Cardiac septum (tissue), 1 donor: ENCODE measurements at regions not wholly inside any gene's neighbourhood (a gene's known extent, or its start where the extent isn't known, plus 50 kb on each side); places are given as distances from the start of the nearest gene placed in this dataset.

Experiments
- DNase-seq: peaks from one replicate; pipeline ENCODE4 v3.0.0-alpha.2; 2020; ENCODE audit warnings: low spot score
- intact Hi-C: fragments of 100-400 bp; cut with DNase I; formaldehyde crosslinking; loops from one replicate; pipeline ENCODE4 v1.14.0; 2022
- donor health status: DM: no; HTN: no; CAD: no.

- intact Hi-C loops, result no loop called here
- DNase-seq, result no peak
Measured at GRCh38 chr6:139608466-139609261, 234.2 kb upstream of the CITED2 start.

DNA sequence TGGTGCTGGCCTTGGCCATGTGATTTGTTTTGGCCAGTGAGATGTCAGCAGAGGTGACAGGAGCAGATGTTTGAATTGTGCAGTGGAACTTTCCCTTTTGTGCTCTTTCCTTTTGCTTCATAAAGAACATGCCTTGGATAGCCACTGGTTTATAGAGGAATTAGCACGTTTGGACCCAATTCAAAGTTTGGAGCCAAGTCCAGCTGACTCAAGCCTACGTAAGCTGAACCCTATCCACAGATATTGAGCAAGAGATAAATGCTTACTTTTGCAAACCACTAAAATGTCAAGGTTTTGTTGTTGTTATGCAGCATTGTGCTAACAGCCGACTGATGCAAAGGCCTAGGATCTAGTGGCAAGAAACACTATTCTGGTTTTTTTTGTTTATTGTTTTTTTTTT, 230.9 kb upstream of the CITED2 start:
- intact Hi-C loops, result no loop called here

DNA sequence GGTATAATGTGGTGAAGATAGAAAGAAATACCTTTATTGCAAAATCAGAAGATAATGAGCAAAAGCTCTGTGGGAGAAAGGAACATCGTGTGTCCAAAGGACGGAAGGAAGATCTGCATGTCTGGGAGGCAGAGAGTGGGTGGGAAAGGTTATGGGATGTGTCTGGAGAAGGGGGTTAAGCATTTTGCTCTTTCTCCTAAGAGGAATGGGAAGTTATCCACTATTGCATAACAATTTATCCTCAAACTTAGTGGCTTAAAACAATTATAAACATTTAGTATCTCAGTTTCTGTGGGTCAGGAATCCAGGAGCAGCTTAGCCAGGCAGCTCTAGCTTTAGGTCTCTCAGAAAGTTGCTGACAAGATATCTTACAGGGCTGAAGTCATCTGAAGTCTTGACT, 229.1 kb upstream of the CITED2 start:
- intact Hi-C loops, result no loop called here
- DNase-seq, result no peak

More for the DNA sequence above, 230.9 kb upstream of the CITED2 start:
- DNase-seq, result no peak

- intact Hi-C loops, result no loop called here
- DNase-seq, result no peak
Measured at GRCh38 chr6:139602577-139602976, 228.1 kb upstream of the CITED2 start.

DNA sequence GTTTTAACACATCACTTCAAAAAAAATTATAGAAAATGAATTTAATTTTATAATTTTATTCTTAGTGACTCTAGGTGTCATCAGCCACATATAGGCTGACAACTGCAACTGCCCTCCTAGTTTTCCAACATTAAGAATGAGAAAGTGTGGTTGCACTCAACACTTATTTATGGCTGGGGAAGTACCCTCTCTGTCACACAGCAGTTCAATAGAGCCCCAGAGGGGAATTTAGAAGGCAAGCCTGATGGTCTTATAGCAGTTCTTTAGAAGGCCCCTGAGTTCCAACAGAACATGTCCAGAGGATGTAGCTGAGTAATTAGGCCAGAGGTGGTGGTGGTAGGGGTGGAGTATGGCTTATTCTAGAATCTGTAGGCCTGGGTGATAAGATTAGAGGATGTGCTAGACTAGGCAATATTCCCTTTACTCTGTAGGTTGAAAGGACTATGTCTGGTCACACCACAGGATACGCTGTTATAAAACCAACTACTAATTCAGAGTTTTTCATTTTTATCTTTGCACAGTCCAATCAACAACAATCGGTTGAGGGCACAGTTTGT, 226.5 kb upstream of the CITED2 start:
- intact Hi-C loops, result no loop called here
- no peak for DNase-seq

DNA sequence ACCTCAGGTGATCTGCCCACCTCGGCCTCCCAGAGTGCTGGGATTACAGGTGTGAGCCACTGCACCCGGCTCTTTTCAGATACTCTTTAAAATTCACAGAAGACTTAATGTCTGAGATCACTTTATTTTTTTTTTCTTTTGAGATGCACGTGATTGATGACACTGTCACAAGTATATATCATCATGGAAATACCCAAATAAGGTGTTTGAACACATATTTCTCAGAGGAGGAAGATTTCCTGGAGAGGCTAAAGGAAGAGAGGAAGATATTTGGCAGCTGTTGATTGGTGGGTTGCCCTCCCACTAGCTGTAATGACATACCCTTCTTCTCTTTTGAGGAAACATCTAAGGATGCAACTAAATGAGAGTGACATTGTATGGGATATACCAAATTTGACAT, 225.9 kb upstream of the CITED2 start:
- intact Hi-C loops, result no loop called here
- no peak for DNase-seq

GRCh38 chr6:139597771-139598755, 223.6 kb upstream of the CITED2 start:
- no peak for DNase-seq
- intact Hi-C loops, result loop anchor here (2.0 kb wide), 1 partner anchor 223 kb away; the partner anchor contains the start of gene CITED2

- DNase-seq, result no peak
- intact Hi-C loops, result loop anchor here (2.0 kb wide), 1 partner anchor 222 kb away; the partner anchor contains the start of gene CITED2
Measured at GRCh38 chr6:139597087-139597763, 222.8 kb upstream of the CITED2 start.

GRCh38 chr6:139595183-139595582, 220.7 kb upstream of the CITED2 start:
- intact Hi-C loops, result no loop called here
- no peak for DNase-seq

- intact Hi-C loops, result no loop called here
- no peak for DNase-seq
Measured at GRCh38 chr6:139594333-139594965, 220.0 kb upstream of the CITED2 start.

DNA sequence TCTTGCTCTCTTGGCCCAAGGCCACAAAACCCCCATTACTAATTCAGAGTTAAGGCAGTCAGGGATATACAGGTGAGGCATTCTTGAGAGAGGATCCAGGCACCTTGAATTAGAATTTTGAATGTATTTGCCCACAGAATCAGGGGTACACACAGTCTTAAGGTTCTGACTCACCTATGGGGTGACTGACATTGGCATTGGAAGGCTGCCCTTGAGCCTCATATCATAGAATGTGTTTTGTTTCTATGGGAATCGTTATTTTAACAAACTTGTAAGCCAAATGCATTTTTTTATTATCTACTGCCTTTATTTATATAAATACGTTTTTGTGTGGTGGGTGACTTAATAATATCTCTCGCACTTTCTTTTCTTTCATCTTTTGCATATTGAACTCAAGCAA, 218.6 kb upstream of the CITED2 start:
- no peak for DNase-seq
- intact Hi-C loops, result no loop called here

DNA sequence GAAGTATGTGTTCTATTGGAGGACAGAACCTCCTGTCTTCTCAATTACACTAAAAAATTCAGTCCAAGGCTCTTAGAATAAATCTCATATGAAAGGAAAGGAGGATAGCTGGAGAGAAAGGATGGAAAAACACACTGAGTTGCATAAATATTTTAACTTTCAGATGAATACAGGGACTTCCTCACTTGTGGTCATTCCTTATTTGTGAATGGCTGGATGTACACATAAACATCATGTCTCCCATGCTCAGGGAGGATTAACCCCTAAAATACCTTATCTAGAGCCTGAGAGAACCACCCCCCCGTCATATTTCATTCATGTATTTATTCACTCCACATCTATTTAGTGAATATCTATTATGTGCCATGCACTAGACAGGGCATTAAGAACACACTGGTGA, 217.6 kb upstream of the CITED2 start:
- no peak for DNase-seq
- intact Hi-C loops, result no loop called here

DNA sequence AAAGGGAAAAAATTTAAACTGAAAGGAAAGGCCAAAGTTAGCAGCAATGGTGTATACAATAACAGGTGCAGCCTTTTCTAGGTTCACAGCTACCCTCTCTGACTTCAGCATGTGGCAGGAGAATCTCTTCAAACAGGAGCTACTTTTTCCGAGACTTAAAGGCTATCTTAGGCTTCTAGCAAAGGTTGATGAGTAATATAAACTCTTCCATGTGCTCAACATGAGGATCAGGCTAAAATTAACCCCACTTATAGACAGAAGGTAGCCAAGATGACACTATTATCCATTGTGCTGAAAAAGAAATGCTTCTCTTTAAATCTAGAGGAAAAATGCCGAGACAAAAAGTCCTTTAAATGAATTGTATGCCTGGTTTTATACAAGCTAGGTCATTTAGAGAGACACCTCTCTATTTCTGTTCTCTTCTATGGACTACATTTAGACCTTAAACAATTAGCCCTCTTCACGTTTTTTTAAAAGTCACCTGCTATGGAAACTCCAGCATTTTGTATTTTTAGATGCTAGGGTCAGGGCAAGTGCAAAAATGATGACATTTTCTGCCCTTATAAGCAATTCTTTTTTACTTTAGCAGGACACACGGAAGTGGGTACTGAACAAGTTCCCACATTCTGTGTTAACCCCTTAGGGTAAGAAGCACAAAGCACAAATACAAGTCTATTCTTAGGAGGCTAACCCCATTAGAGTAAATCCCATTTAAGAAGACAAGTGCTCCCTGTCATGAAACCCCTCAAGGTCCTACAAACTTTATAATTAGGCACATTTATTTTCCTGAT, 216.8 kb upstream of the CITED2 start:
- no peak for DNase-seq
- intact Hi-C loops, result no loop called here

- intact Hi-C loops, result no loop called here
- DNase-seq, result no peak
Measured at GRCh38 chr6:139590206-139590605, 215.8 kb upstream of the CITED2 start.

GRCh38 chr6:139588734-139589593, 214.5 kb upstream of the CITED2 start:
- no peak for DNase-seq
- intact Hi-C loops, result no loop called here

DNA sequence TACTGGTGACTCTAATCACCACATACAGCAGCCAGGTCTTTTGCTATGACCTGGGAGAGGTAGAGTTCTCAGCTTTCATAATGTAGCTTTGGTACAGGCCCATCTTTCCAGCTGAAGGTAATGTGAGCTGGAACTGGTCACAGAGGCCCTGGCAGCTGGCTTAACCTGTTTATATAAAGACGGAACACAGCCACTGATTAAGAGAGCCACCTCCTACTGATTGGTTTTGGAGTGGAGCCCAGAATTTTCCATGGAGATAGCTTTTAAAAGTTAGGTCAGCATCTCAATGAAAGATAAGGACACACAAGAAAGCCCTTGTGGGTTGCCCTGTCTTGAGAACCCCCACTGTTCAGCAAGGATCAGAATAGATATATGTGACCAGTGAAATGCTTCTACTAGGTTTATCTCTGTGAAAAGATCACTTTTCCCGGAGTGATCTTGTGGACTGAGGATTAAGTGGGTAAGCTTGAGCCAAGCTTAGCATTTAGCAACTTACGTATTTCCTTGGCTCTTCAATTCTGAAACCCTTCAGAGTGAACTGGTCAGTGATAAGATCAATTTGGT, 213.7 kb upstream of the CITED2 start:
- intact Hi-C loops, result no loop called here
- DNase-seq, result no peak

- no peak for DNase-seq
- intact Hi-C loops, result no loop called here
Measured at GRCh38 chr6:139587469-139587868, 213.0 kb upstream of the CITED2 start.
